Fibroblast of peridontal ligament (primary cell): ENCODE measurements at regions not wholly inside any gene's neighbourhood (a gene's known extent, or its start where the extent isn't known, plus 50 kb on each side); places are given as distances from the start of the nearest gene placed in this dataset.
A peak's percentile ranks its signal among the peaks of the same experiment; 100 is the strongest.
"Not testable (repeated sequence)": the region's sequence is repeated elsewhere in the genome, so short reads cannot be mapped to it uniquely, and the experiment has no call there.

Experiments used
- DNase-seq: peaks from one replicate; pipeline ENCODE4 v3.0.0-alpha.2; 2010; ENCODE audit errors: extremely low read depth

- DNase-seq, result no peak
These were observed 63.2 kb downstream of the NENF start for GRCh38 chr1:212495766-212496494.

- no peak for DNase-seq
These were observed 64.0 kb downstream of the NENF start for GRCh38 chr1:212496682-212497081.

- DNase-seq, result no peak
These were observed 64.8 kb downstream of the NENF start for GRCh38 chr1:212497553-212497952.

- DNase-seq, result peak; percentile 47
These were observed 65.7 kb downstream of the NENF start for GRCh38 chr1:212498283-212499040.

- no peak for DNase-seq
These were observed 67.6 kb downstream of the NENF start for GRCh38 chr1:212500351-212500750.

- peak; percentile 23 for DNase-seq
These were observed 68.3 kb downstream of the NENF start for GRCh38 chr1:212500983-212501382.

GRCh38 chr1:212503714-212504113 lies 71.0 kb downstream of the NENF start:
- DNase-seq, result no peak

- DNase-seq, result no peak
These were observed 71.6 kb downstream of the NENF start for GRCh38 chr1:212504171-212504803.

- no peak for DNase-seq
These were observed 73.9 kb downstream of the NENF start for GRCh38 chr1:212506666-212507065.

- DNase-seq, result no peak
These were observed 74.6 kb downstream of the NENF start for GRCh38 chr1:212507369-212507768.

GRCh38 chr1:212512816-212513559 lies 80.3 kb downstream of the NENF start:
- no peak for DNase-seq

- DNase-seq, result no peak
These were observed 80.9 kb downstream of the NENF start for GRCh38 chr1:212513586-212513985.

- DNase-seq, result no peak
These were observed 81.4 kb downstream of the NENF start for GRCh38 chr1:212514056-212514614.

GRCh38 chr1:212514782-212515181 lies 82.1 kb downstream of the NENF start:
- no peak for DNase-seq

GRCh38 chr1:212515329-212515760 lies 82.6 kb downstream of the NENF start:
- DNase-seq, result peak; percentile 32

- DNase-seq, result not testable (repeated sequence)
These were observed 83.3 kb downstream of the NENF start for GRCh38 chr1:212516012-212516411.

GRCh38 chr1:212518188-212519054 lies 85.7 kb downstream of the NENF start:
- DNase-seq, result peak; percentile 68

- DNase-seq, result no peak
These were observed 86.4 kb downstream of the NENF start for GRCh38 chr1:212519131-212519530.

GRCh38 chr1:212520299-212520698 lies 87.6 kb downstream of the NENF start:
- DNase-seq, result no peak

GRCh38 chr1:212520746-212521145 lies 87.8 kb upstream of the ATF3 start:
- no peak for DNase-seq
